HG02981 (cell line): ENCODE measurements at regions not wholly inside any gene's neighbourhood (a gene's known extent, or its start where the extent isn't known, plus 50 kb on each side); places are given as distances from the start of the nearest gene placed in this dataset.
"Not testable (repeated sequence)": the region's sequence is repeated elsewhere in the genome, so short reads cannot be mapped to it uniquely, and the experiment has no call there.

ENCODE experiments used
- ATAC-seq: cut with Tn5 transposase; IDR thresholded peaks from one replicate; pipeline ENCODE4 v1.9.1; 2021; ENCODE audit warnings: mild to moderate bottlenecking, moderate library complexity; ENCODE audit not compliant: unreplicated experiment

DNA sequence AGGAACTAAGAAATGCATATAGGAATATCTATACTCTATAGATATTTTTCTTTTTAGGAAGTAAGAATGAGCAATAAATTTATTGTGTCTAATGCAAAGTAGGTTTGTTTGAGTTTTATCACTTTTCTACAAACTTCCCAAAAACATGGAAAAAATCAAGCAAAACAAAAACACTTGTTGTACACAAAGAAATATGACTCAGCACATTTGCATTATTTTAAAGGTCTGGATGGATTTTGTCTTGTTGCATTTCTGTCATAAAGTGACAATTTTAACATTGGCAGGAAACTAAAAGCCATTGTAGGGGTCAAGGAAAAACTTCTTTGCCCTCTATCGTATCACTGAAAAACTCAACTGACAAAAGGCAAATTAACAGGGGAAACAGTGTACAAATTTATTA, 267.2 kb downstream of the PYDC2 start:
- no peak for ATAC-seq

DNA sequence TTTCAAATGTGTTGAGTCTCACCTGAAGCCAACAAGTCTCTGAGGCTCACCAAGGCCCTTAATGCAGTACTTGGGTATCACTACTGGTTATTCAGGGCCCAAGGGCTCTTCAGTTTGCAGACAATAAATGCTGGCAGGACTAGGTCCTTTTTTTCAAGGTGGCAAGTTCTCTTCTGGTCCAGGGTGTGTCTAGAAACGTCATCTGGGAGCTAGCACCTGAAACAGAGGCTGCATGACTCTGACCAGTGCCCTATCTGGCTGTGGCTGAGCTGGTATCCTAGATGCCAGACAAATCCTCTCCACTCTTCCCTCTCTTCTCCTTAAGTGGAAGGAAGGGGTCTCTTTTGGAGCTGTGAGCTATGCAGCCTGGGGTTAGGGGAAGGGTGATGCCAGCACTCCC, 276.8 kb downstream of the PYDC2 start:
- no peak for ATAC-seq

DNA sequence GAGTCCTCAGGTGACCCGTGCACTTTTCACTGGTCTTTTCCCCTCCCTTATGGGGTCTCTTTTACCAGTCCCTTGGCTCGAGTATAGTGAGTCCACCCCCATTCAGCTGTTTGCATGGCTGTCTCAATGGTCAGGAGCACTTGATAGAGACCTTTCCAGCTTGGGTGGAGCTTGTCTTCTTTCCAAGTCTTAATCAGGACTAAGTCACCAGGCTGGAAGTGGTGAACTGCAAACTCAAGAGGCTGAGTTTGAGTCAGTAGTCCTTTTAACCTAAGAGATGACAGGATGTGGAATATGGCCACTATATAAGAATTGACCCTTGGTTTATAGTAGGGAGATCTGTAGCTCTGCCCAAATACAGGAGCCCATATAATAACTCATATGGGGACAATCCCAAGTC, 279.7 kb downstream of the PYDC2 start:
- no peak for ATAC-seq

- not testable (repeated sequence) for ATAC-seq
These were observed 280.9 kb downstream of the PYDC2 start for GRCh38 chr3:191741847-191742350.

- no peak for ATAC-seq
These were observed 282.3 kb downstream of the PYDC2 start for GRCh38 chr3:191743283-191743682.

DNA sequence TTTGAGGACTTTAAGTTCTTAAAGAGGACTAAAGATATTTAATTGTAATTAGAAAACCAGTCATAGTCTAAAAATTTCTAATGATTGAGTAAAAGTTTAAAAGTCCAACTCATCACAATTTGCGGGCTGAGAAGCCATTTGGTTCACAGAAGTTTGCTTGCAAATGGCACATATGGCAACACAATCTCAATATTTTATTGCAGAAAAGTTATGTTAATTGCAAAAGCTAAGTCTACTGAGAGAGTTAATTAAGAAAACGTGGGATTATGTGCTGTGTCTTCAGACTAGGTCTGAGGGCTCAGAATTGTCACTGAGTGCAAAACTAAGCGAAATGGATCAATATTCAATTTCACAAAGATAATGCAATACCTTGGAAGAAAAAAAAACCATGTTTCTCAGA, 289.7 kb downstream of the PYDC2 start:
- no peak for ATAC-seq

DNA sequence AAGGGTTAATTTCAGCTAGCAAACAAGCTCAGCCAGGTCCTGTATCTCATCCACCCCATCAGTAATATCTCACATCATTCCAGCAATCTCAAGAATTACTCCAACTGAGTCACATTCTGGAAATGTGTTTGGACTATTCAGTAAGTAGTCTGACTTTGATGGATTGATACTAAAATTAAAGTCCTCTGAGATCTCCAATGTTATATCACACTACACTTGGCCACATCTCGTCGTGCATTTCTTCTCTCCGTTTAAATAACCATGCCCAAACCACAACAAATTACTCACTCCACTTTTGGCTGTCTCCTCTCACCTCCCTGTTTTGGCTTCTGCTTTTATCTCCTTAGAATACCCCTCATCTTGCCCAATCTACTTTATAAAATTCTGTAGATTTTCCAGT, 292.2 kb downstream of the PYDC2 start:
- ATAC-seq: no peak

GRCh38 chr3:191761906-191762305, 300.9 kb downstream of the PYDC2 start:
- no peak for ATAC-seq

- ATAC-seq: no peak
These were observed 301.5 kb downstream of the PYDC2 start for GRCh38 chr3:191762323-191762960.

DNA sequence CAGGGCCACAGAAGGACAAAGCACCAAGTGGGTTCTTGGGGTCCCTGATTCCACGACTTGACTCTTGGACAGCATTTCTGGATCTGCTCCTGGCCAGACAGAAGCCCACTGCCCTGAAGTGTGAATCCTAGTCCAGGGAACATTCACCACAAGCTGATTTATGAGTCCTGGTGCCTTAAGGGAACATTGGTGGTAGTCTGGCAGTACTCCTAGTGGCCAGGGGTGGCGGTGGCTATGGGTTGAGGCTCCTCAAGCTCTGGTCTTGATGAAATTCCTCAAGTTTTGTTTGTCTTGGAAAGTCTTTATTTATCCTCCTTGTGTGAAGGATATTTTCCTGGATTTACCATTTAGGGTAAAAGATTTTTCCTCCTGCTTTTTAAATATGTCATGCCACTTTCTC, 307.5 kb downstream of the PYDC2 start:
- no peak for ATAC-seq

DNA sequence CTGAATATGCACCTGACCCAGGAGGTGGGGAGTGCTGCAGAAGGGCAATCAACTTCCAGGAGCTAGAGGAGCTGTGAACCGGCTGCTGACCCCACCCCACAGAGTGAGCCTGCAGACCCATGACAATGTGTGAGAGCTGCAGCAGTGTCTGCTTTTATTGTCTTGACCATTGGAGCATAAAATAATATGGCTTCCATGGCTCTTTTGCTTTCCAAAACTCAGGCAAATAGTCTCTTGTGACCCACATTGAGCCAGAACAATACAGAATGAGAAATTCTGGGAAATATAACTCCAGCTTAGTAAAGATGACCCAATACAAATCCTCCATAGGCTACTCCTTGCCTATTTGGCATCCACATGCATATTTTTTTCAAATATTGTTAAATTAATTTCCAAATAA, 309.6 kb downstream of the PYDC2 start:
- ATAC-seq: no peak

DNA sequence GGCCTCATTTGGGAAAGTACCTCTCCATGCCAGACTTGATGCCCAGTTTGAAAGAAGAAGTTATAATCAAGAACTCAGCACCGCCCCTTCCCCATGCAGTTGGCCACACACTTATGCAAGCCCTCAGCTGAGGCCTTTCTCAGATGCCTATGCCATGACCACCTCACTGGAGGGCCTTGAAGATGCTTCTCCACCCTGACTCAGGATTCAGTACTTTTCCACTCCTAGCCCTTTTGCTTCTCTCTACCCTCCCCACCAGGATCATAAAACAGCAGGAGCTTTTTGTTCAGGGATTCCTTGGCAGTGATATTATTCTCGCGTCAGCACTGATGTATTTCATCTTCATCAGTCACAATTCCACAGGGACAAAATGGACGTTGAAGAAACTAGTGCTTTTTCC, 313.5 kb downstream of the PYDC2 start:
- ATAC-seq: no peak

DNA sequence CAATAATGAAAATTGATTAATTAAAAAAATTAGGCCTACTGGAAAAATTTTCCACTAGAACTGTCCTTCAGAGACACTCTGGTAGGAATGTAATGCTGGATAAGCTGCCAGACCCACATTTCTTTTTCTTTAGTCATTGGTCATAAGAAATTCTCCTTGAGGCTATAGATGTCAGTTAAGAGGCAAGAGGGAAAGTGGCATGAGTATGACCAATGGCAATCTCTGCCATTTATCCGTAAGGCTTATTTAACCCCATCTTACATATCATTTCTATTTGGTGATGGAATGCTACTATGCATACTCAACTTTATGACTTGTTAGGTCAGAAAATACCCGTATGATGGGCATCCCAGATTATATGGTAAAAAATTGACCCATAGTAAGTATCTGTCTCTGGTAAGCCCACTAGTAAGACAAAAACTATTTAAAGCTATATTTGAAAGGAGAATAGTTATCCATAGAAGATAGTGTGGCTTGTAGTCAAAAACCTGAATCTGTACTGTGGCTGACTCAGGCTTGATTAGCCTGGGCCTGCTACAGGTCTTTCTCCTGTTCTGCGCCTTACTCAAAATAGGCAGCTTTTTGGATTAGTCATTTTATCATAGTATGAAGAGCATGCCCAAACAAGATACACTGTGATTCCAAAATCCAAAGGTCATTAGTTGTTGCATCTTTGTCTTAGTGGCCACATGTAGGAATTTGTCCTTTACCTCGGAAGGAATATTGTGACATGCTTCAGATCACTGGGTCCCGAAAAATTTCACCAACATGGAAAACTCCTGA, 314.7 kb downstream of the PYDC2 start:
- ATAC-seq: no peak

DNA sequence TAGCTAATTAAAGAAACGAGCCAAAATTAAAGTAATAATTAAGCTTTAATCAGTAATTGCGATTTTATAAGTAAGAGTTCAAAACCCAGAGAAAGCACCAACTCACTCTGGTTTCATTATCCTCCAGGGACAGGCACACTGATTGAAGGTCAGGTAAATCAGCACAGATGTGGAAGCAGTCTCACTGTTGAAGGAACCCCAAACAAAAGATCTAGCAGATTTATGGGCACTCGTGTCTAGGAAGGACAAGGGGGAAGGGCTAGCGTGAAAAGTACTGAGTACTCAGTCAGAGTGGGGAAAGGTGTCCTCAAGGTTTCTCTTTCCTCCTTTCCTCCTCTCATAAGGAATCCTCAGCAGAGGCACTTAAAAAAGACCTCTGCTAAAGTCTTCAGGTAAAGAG, 320.1 kb downstream of the PYDC2 start:
- no peak for ATAC-seq

GRCh38 chr3:191783024-191783423, 322.1 kb downstream of the PYDC2 start:
- no peak for ATAC-seq

DNA sequence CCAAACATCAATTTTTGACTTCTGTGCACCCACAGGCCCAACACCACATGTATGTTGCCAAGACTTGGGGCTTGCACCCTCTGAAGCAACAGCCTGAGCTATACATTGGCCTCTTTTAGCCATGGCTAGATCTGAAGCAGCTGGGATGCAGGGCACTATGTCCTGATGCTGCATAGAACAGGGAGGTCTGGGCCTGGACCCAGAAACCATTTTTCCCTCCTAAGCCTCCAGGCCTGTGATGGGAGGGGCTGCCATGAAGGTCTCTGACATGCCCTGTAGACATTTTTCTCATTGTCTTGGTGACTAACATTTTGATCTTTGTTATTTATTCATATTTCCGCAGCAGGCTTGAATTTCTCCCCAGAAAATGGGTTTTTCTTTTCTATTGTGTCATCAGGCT, 330.0 kb downstream of the PYDC2 start:
- ATAC-seq: no peak

DNA sequence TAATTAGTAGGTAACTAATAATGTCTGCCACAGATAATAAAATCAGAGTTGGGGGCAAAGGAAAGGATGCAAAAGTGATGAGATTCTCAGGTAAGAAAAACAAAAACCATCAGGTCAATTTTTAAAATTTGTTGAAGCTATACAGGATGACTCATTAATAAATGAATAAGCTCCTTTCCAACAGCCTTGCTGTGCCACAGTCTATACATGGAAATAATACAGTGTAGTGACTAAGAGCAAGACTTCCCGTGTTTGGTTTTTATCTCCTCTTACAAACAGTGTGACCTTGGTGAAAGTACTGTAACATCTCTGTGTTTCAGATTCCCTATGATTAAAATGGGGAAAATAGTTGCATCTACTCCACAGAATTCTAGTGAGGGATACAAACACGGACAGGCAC, 331.6 kb downstream of the PYDC2 start:
- no peak for ATAC-seq

- no peak for ATAC-seq
These were observed 334.2 kb downstream of the PYDC2 start for GRCh38 chr3:191795196-191795595.

- no peak for ATAC-seq
These were observed 336.3 kb downstream of the PYDC2 start for GRCh38 chr3:191797271-191797670.

GRCh38 chr3:191802671-191803070, 341.7 kb downstream of the PYDC2 start:
- no peak for ATAC-seq

DNA sequence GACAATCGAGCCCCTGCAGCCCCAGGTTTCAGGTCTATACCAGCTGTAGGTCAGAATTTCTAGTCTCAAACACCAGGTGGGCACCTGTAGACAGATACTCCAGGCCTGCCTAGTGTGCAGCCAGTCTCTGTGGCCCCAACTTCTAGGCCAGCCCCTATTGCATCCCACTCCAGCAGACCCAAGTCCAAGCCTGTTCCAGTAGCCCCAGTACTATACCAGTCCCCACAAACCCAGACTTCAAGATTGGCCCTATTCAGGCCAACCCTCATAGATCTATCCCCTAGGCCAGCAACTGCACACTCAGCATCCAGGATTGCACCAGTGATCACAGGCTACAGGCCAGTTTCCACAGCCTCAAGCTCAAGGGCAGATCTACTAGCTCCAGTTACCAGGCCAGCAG, 344.0 kb downstream of the PYDC2 start:
- ATAC-seq: no peak

GRCh38 chr3:191808073-191808472, 347.1 kb downstream of the PYDC2 start:
- no peak for ATAC-seq
